ENCODE measurements at regions not wholly inside any gene's neighbourhood (a gene's known extent, or its start where the extent isn't known, plus 50 kb on each side); places are given as distances from the start of the nearest gene placed in this dataset.

GRCh38 chr6:66186756-66187155 is 479.7 kb upstream of the EYS start:
- TF ChIP-seq EP300 (IDR thresholded peaks at IDR 0.05; ENCODE audit: borderline replicate concordance in 1 of 2, low read depth in 2 of 2, low read length in 2 of 2) (no peak), MAX (IDR thresholded peaks at IDR 0.05) (no peak), POLR2A (IDR thresholded peaks at IDR 0.05; ENCODE audit: control extremely low read depth in 1 of 2, low read depth in 2 of 2, low read length in 2 of 2) (no peak), CTCF (IDR thresholded peaks at IDR 0.05; ENCODE audit: control extremely low read depth in 1 of 3, insufficient read depth in 1 of 3, low read depth in 1 of 3, low read length in 3 of 3) (no peak), CHD2 (IDR thresholded peaks at IDR 0.05; ENCODE audit: low read length) (no peak), CEBPB (IDR thresholded peaks at IDR 0.05; ENCODE audit: low read depth, low read length) (no peak), EZH2 (IDR thresholded peaks at IDR 0.05; ENCODE audit: low read depth, low read length, severe bottlenecking) (no peak)

Measured in H1 (cell line).